ENCODE measurements at regions not wholly inside any gene's neighbourhood (a gene's known extent, or its start where the extent isn't known, plus 50 kb on each side); places are given as distances from the start of the nearest gene placed in this dataset.
"Not testable (repeated sequence)": the region's sequence is repeated elsewhere in the genome, so short reads cannot be mapped to it uniquely, and the experiment has no call there.

GRCh38 chr9:97188545-97188944 lies 118.9 kb upstream of the CCDC180 start:
- Histone ChIP-seq H3K36me3 (ENCODE audit: control insufficient read depth in 2 of 3, insufficient read depth in 3 of 3, low read length in 3 of 3) (no peaks in the 10 kb centered on the region), H3K27me3 (ENCODE audit: control insufficient read depth, insufficient read depth, low read length) (no peaks in the 10 kb centered on the region), H3K4me1 (ENCODE audit: control insufficient read depth in 2 of 3, insufficient read depth in 2 of 3, low read depth in 1 of 3, low read length in 3 of 3) (no peaks in the 10 kb centered on the region), H3K9ac (ENCODE audit: low read length in 3 of 3) (no peak overlapping the region), H3K9me3 (ENCODE audit: control insufficient read depth in 2 of 3, insufficient read depth in 1 of 3, low read length in 3 of 3) (no peaks in the 10 kb centered on the region), H3K4me3 (ENCODE audit: low read length in 3 of 3) (no peak overlapping the region), H3K27ac (ENCODE audit: low read depth in 2 of 2, low read length in 2 of 2) (no peak overlapping the region)
- intact Hi-C loops (cut with DNase I): no loop called here
- FAIRE-seq (no peak), DNase-seq (no peak)
- no peak for TF ChIP-seq CTCF (IDR thresholded peaks at IDR 0.05; ENCODE audit: borderline replicate concordance, extremely low read depth, insufficient read depth)

GRCh38 chr9:97187706-97188105 lies 119.8 kb upstream of the CCDC180 start:
- FAIRE-seq; H3K9ac ChIP-seq (ENCODE audit: low read length in 3 of 3); H3K27ac ChIP-seq (ENCODE audit: low read depth in 2 of 2, low read length in 2 of 2); H3K9me3 ChIP-seq (ENCODE audit: control insufficient read depth in 2 of 3, insufficient read depth in 1 of 3, low read length in 3 of 3); H3K4me3 ChIP-seq (ENCODE audit: low read length in 3 of 3); H3K36me3 ChIP-seq (ENCODE audit: control insufficient read depth in 2 of 3, insufficient read depth in 3 of 3, low read length in 3 of 3); DNase-seq; H3K4me1 ChIP-seq (ENCODE audit: control insufficient read depth in 2 of 3, insufficient read depth in 2 of 3, low read depth in 1 of 3, low read length in 3 of 3); intact Hi-C loops (cut with DNase I); H3K27me3 ChIP-seq (ENCODE audit: control insufficient read depth, insufficient read depth, low read length): not testable (repeated sequence)

- no peaks in the 10 kb centered on the region for H3K9me3 ChIP-seq (ENCODE audit: control insufficient read depth in 2 of 3, insufficient read depth in 1 of 3, low read length in 3 of 3)
- no peak for TF ChIP-seq CTCF (IDR thresholded peaks at IDR 0.05; ENCODE audit: borderline replicate concordance, extremely low read depth, insufficient read depth)
- intact Hi-C loops (cut with DNase I): no loop called here
- FAIRE-seq (no peak), DNase-seq (no peak)
- H3K9ac ChIP-seq (ENCODE audit: low read length in 3 of 3): no peak overlapping the region
- H3K36me3 ChIP-seq (ENCODE audit: control insufficient read depth in 2 of 3, insufficient read depth in 3 of 3, low read length in 3 of 3): no peaks in the 10 kb centered on the region
- H3K27me3 ChIP-seq (ENCODE audit: control insufficient read depth, insufficient read depth, low read length): no peaks in the 10 kb centered on the region
- H3K4me1 ChIP-seq (ENCODE audit: control insufficient read depth in 2 of 3, insufficient read depth in 2 of 3, low read depth in 1 of 3, low read length in 3 of 3): no peaks in the 10 kb centered on the region
- H3K27ac ChIP-seq (ENCODE audit: low read depth in 2 of 2, low read length in 2 of 2): no peak overlapping the region
- no peak overlapping the region for H3K4me3 ChIP-seq (ENCODE audit: low read length in 3 of 3)
Measured at GRCh38 chr9:97186493-97186892, 121.0 kb upstream of the CCDC180 start.

- DNase-seq; H3K27ac ChIP-seq (ENCODE audit: low read depth in 2 of 2, low read length in 2 of 2); H3K9me3 ChIP-seq (ENCODE audit: control insufficient read depth in 2 of 3, insufficient read depth in 1 of 3, low read length in 3 of 3); H3K4me1 ChIP-seq (ENCODE audit: control insufficient read depth in 2 of 3, insufficient read depth in 2 of 3, low read depth in 1 of 3, low read length in 3 of 3); H3K27me3 ChIP-seq (ENCODE audit: control insufficient read depth, insufficient read depth, low read length); H3K4me3 ChIP-seq (ENCODE audit: low read length in 3 of 3); H3K36me3 ChIP-seq (ENCODE audit: control insufficient read depth in 2 of 3, insufficient read depth in 3 of 3, low read length in 3 of 3); H3K9ac ChIP-seq (ENCODE audit: low read length in 3 of 3); FAIRE-seq; intact Hi-C loops (cut with DNase I): not testable (repeated sequence)
Measured at GRCh38 chr9:97182532-97182931, 124.9 kb upstream of the CCDC180 start.

- intact Hi-C loops (cut with DNase I): no loop called here
- no peaks in the 10 kb centered on the region for H3K36me3 ChIP-seq (ENCODE audit: control insufficient read depth in 2 of 3, insufficient read depth in 3 of 3, low read length in 3 of 3)
- no peaks in the 10 kb centered on the region for H3K27me3 ChIP-seq (ENCODE audit: control insufficient read depth, insufficient read depth, low read length)
- no peak overlapping the region for H3K4me3 ChIP-seq (ENCODE audit: low read length in 3 of 3)
- H3K9me3 ChIP-seq (ENCODE audit: control insufficient read depth in 2 of 3, insufficient read depth in 1 of 3, low read length in 3 of 3): no peaks in the 10 kb centered on the region
- no peak for TF ChIP-seq CTCF (IDR thresholded peaks at IDR 0.05; ENCODE audit: borderline replicate concordance, extremely low read depth, insufficient read depth)
- FAIRE-seq: no peak
- no peak overlapping the region for H3K27ac ChIP-seq (ENCODE audit: low read depth in 2 of 2, low read length in 2 of 2)
- no peak overlapping the region for H3K9ac ChIP-seq (ENCODE audit: low read length in 3 of 3)
- no peaks in the 10 kb centered on the region for H3K4me1 ChIP-seq (ENCODE audit: control insufficient read depth in 2 of 3, insufficient read depth in 2 of 3, low read depth in 1 of 3, low read length in 3 of 3)
- DNase-seq: no peak
Measured at GRCh38 chr9:97179616-97180015, 127.8 kb upstream of the CCDC180 start.

All from kidney (tissue), 13 donors.